ENCODE measurements at regions not wholly inside any gene's neighbourhood (a gene's known extent, or its start where the extent isn't known, plus 50 kb on each side); places are given as distances from the start of the nearest gene placed in this dataset.

DNA sequence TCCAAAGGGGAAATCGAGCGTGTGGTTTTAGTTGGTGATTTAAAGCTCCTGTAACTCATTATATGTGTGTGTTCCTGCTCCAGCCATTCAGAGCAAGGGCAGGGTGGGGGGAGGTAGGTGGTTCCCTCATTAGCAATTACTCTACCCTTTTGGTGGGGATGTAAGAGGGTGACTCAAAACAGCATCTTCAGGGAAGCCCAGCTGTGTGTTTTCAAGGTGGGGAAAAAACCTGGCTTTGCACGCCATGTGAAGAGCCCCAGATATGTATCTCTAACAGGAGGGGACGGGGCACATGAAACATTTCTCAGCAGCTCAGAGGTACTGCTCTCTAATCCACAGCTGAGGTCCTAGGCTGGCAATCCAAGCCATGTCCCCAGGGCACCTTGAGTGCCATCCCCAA, 241.3 kb upstream of the ZFHX3 start:
- peaks cover 3% of the 10 kb centered on the region for H3K27me3 Mint-ChIP-seq (ENCODE audit: unreplicated experiment)
- TF ChIP-seq, protein P1, sequence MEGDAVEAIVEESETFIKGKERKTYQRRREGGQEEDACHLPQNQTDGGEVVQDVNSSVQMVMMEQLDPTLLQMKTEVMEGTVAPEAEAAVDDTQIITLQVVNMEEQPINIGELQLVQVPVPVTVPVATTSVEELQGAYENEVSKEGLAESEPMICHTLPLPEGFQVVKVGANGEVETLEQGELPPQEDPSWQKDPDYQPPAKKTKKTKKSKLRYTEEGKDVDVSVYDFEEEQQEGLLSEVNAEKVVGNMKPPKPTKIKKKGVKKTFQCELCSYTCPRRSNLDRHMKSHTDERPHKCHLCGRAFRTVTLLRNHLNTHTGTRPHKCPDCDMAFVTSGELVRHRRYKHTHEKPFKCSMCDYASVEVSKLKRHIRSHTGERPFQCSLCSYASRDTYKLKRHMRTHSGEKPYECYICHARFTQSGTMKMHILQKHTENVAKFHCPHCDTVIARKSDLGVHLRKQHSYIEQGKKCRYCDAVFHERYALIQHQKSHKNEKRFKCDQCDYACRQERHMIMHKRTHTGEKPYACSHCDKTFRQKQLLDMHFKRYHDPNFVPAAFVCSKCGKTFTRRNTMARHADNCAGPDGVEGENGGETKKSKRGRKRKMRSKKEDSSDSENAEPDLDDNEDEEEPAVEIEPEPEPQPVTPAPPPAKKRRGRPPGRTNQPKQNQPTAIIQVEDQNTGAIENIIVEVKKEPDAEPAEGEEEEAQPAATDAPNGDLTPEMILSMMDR (IDR thresholded peaks at IDR 0.05; ENCODE audit: unreplicated experiment): no peak

DNA sequence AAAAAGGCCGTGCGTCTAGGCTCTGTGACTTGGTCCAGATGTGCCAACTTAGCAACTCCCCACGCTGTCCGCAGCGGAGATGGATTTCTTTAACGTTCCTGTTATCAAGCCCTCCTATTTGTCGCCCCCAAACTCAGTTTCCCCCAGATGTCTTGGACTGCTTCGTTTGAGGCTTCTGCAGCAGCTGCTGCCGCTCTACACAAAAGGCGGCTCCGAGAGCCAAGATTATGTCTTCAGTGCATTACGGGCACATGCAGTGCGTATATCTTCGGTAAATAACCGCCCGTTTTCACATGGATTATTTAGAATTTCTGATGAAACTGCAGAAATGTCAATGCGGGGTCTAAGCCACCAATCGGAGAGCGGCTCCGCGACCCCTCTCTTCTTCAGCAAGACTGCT, 240.6 kb upstream of the ZFHX3 start:
- no peak for DNase-seq (ENCODE audit: low spot score)
- H3K4me1 Mint-ChIP-seq (ENCODE audit: unreplicated experiment): no peaks in the 10 kb centered on the region
- TF ChIP-seq, protein P1 (IDR thresholded peaks at IDR 0.05; ENCODE audit: unreplicated experiment): no peak
- no peaks in the 10 kb centered on the region for H3K36me3 Mint-ChIP-seq (ENCODE audit: low read depth, unreplicated experiment)
- peaks cover 3% of the 10 kb centered on the region for H3K27me3 Mint-ChIP-seq (ENCODE audit: unreplicated experiment)
- H3K9me3 Mint-ChIP-seq (ENCODE audit: unreplicated experiment): no peaks in the 10 kb centered on the region
- H3K4me3 Mint-ChIP-seq (ENCODE audit: unreplicated experiment): no peak overlapping the region
- H3K27ac Mint-ChIP-seq (ENCODE audit: unreplicated experiment): no peak overlapping the region

More for the DNA sequence above, 241.3 kb upstream of the ZFHX3 start:
- Mint-ChIP-seq H3K9me3 (ENCODE audit: unreplicated experiment) (no peaks in the 10 kb centered on the region), H3K36me3 (ENCODE audit: low read depth, unreplicated experiment) (no peaks in the 10 kb centered on the region), H3K4me1 (ENCODE audit: unreplicated experiment) (no peaks in the 10 kb centered on the region), H3K4me3 (ENCODE audit: unreplicated experiment) (no peak overlapping the region), H3K27ac (ENCODE audit: unreplicated experiment) (no peak overlapping the region)
- DNase-seq (ENCODE audit: low spot score): no peak

DNA sequence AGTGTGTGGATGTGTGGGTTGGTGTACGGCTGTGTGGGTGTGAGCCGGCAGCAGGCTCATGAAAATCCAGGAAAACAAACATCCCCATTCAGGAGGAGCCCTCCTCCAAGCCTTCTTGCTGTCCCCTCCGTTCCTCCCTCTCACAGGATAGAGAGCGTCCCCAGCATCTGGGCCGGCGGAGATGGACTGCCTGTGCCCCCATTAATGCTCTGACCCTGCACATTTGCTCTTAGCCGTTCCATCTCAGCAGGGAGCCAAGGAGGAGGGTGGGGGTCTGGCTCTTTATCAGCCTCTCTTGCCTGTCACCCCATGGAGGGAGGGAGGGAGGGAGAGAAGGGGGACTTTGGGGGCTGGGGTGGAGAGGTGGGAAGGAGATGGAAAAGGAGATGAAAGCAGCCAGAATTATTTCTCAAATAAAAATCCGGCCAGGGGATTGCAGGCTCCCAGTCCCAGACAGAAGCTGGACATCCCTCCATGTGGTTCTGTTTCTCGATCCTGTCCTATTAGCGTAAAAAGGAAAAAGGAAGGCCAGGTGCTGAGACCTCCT, 240.0 kb upstream of the ZFHX3 start:
- Mint-ChIP-seq H3K27me3 (ENCODE audit: unreplicated experiment) (peaks cover 3% of the 10 kb centered on the region), H3K9me3 (ENCODE audit: unreplicated experiment) (no peaks in the 10 kb centered on the region), H3K4me3 (ENCODE audit: unreplicated experiment) (no peak overlapping the region), H3K27ac (ENCODE audit: unreplicated experiment) (no peak overlapping the region), H3K36me3 (ENCODE audit: low read depth, unreplicated experiment) (no peaks in the 10 kb centered on the region), H3K4me1 (ENCODE audit: unreplicated experiment) (no peaks in the 10 kb centered on the region)
- DNase-seq (ENCODE audit: low spot score): no peak
- TF ChIP-seq, protein P1 (IDR thresholded peaks at IDR 0.05; ENCODE audit: unreplicated experiment): no peak

DNA sequence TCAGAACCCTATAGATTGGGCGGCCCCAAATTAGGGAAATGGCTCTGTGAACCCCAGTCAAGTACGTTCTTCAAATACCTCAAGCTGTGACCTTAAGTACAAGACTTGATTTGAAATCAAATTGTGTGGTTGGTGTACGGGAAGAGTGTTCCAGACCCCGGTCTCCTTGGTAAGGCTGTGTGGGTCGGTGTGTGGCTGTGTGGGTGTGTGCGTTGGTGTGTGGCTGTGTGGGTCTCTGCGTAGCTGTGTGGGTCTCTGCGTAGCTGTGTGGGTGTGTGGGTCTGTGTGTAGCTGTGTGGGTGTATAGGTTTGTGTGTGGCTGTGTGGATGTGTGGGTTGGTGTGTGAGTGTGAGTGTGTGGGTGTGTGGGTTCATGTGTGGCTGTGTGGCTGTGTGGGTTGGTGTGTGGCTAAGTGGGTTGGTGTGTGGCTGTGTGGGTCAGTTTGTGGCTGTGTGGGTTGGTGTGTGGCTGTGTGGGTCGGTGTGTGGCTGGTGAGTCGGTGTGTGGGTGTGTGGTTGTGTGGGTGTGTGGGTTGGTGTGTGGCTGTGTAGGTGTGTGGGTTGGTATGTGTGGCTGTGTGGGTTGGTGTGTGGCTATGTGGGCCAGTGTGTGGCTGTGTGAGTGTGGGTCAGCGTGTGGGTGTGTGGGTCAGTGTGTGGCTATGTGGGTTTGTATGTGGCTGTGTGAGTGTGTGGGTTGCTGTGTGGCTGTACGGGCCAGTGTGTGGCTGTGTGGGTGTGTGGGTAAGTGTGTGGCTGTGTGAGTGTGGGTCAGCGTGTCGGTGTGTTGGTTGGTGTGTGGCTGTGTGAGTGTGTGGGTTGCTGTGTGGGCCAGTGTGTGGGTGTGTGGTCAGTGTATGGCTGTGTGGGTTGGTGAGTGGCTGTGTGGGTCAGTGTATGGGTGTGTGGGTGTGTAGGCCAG, 238.7 kb upstream of the ZFHX3 start:
- TF ChIP-seq, protein P1 (IDR thresholded peaks at IDR 0.05; ENCODE audit: unreplicated experiment): no peak
- DNase-seq (ENCODE audit: low spot score): no peak
- no peak overlapping the region for H3K27ac Mint-ChIP-seq (ENCODE audit: unreplicated experiment)
- H3K27me3 Mint-ChIP-seq (ENCODE audit: unreplicated experiment): no peaks in the 10 kb centered on the region
- H3K4me3 Mint-ChIP-seq (ENCODE audit: unreplicated experiment): no peak overlapping the region
- H3K4me1 Mint-ChIP-seq (ENCODE audit: unreplicated experiment): no peaks in the 10 kb centered on the region
- no peaks in the 10 kb centered on the region for H3K36me3 Mint-ChIP-seq (ENCODE audit: low read depth, unreplicated experiment)
- no peaks in the 10 kb centered on the region for H3K9me3 Mint-ChIP-seq (ENCODE audit: unreplicated experiment)
